Endothelial cell (in vitro differentiated cells): ENCODE measurements at regions not wholly inside any gene's neighbourhood (a gene's known extent, or its start where the extent isn't known, plus 50 kb on each side); places are given as distances from the start of the nearest gene placed in this dataset.
"Not testable (repeated sequence)": the region's sequence is repeated elsewhere in the genome, so short reads cannot be mapped to it uniquely, and the experiment has no call there.

Source experiments
- DNase-seq: peaks from one replicate; pipeline ENCODE4 v3.0.0; 2021; ENCODE audit warnings: low spot score
- H3K27ac Mint-ChIP-seq: one replicate; pipeline ENCODE4 v1.8.0; 2021; ENCODE audit warnings: mixed read lengths, inconsistent platforms; ENCODE audit not compliant: unreplicated experiment
- H3K27me3 Mint-ChIP-seq: one replicate; pipeline ENCODE4 v1.8.0; 2021; ENCODE audit warnings: mild to moderate bottlenecking, moderate library complexity, mixed read lengths, inconsistent platforms; ENCODE audit not compliant: unreplicated experiment
- H3K36me3 Mint-ChIP-seq: one replicate; pipeline ENCODE4 v1.8.0; 2021; ENCODE audit warnings: mild to moderate bottlenecking, low read depth, mixed read lengths, inconsistent platforms; ENCODE audit not compliant: unreplicated experiment
- H3K4me1 Mint-ChIP-seq: one replicate; pipeline ENCODE4 v1.8.0; 2021; ENCODE audit warnings: mild to moderate bottlenecking, mixed read lengths, inconsistent platforms; ENCODE audit not compliant: unreplicated experiment
- H3K4me3 Mint-ChIP-seq: one replicate; pipeline ENCODE4 v1.8.0; 2021; ENCODE audit warnings: mild to moderate bottlenecking, mixed read lengths, inconsistent platforms; ENCODE audit not compliant: unreplicated experiment
- H3K9me3 Mint-ChIP-seq: one replicate; pipeline ENCODE4 v1.8.0; 2021; ENCODE audit warnings: mixed read lengths, inconsistent platforms; ENCODE audit not compliant: unreplicated experiment
- CTCF ChIP-seq: fragments of 200-600 bp; sonication (generic); IDR thresholded peaks from one replicate; pipeline ENCODE4 v1.5.0; 2021; ENCODE audit warnings: antibody characterized with exemption; ENCODE audit not compliant: unreplicated experiment

GRCh38 chr11:10978198-10978597 is 120.3 kb upstream of the ZBED5 start:
- no peak overlapping the region for H3K27ac Mint-ChIP-seq
- no peaks in the 10 kb centered on the region for H3K36me3 Mint-ChIP-seq
- H3K4me1 Mint-ChIP-seq = no peaks in the 10 kb centered on the region
- DNase-seq = no peak
- H3K27me3 Mint-ChIP-seq = no peaks in the 10 kb centered on the region
- H3K9me3 Mint-ChIP-seq = no peaks in the 10 kb centered on the region
- TF ChIP-seq CTCF = no peak
- H3K4me3 Mint-ChIP-seq = no peak overlapping the region

GRCh38 chr11:10975287-10975721 is 117.5 kb upstream of the ZBED5 start:
- no peak overlapping the region for H3K27ac Mint-ChIP-seq
- DNase-seq = no peak
- H3K4me3 Mint-ChIP-seq = no peak overlapping the region
- H3K36me3 Mint-ChIP-seq = no peaks in the 10 kb centered on the region
- no peaks in the 10 kb centered on the region for H3K27me3 Mint-ChIP-seq
- TF ChIP-seq CTCF = no peak
- H3K4me1 Mint-ChIP-seq = no peaks in the 10 kb centered on the region
- no peaks in the 10 kb centered on the region for H3K9me3 Mint-ChIP-seq

GRCh38 chr11:10973416-10973815 is 115.6 kb upstream of the ZBED5 start:
- Mint-ChIP-seq H3K9me3 (no peaks in the 10 kb centered on the region), H3K27me3 (no peaks in the 10 kb centered on the region), H3K36me3 (no peaks in the 10 kb centered on the region), H3K27ac (no peak overlapping the region), H3K4me1 (no peaks in the 10 kb centered on the region), H3K4me3 (no peak overlapping the region)
- TF ChIP-seq CTCF = no peak
- no peak for DNase-seq

GRCh38 chr11:10970926-10971325 is 113.1 kb upstream of the ZBED5 start:
- no peak overlapping the region for H3K27ac Mint-ChIP-seq

GRCh38 chr11:10969387-10969786 is 111.5 kb upstream of the ZBED5 start:
- H3K27ac Mint-ChIP-seq = no peak overlapping the region
- DNase-seq = no peak
- H3K36me3 Mint-ChIP-seq = no peaks in the 10 kb centered on the region
- no peak overlapping the region for H3K4me3 Mint-ChIP-seq
- H3K9me3 Mint-ChIP-seq = no peaks in the 10 kb centered on the region
- no peak for TF ChIP-seq CTCF
- peaks cover 1% of the 10 kb centered on the region for H3K27me3 Mint-ChIP-seq
- no peaks in the 10 kb centered on the region for H3K4me1 Mint-ChIP-seq

More at GRCh38 chr11:10970926-10971325, 113.1 kb upstream of the ZBED5 start:
- TF ChIP-seq CTCF = no peak
- Mint-ChIP-seq H3K4me3 (no peak overlapping the region), H3K36me3 (no peaks in the 10 kb centered on the region), H3K4me1 (no peaks in the 10 kb centered on the region), H3K9me3 (no peaks in the 10 kb centered on the region), H3K27me3 (no peaks in the 10 kb centered on the region)
- DNase-seq = no peak

GRCh38 chr11:10956884-10957283 is 99.0 kb upstream of the ZBED5 start:
- not testable (repeated sequence) for H3K27ac Mint-ChIP-seq, H3K4me1 Mint-ChIP-seq

More at GRCh38 chr11:10956884-10957283, 99.0 kb upstream of the ZBED5 start:
- not testable (repeated sequence) for H3K36me3 Mint-ChIP-seq, H3K9me3 Mint-ChIP-seq, DNase-seq, H3K4me3 Mint-ChIP-seq, H3K27me3 Mint-ChIP-seq
